NCI-H82 treated with DMSO at 0.1 percent for 48 hours (cell line): ENCODE measurements at regions not wholly inside any gene's neighbourhood (a gene's known extent, or its start where the extent isn't known, plus 50 kb on each side); places are given as distances from the start of the nearest gene placed in this dataset.

ENCODE experiments used
- DNase-seq: peaks from one replicate; lab custom pipeline; 2025; ENCODE audit not compliant: unreplicated experiment; lab: John Stamatoyannopoulos, UW

DNA sequence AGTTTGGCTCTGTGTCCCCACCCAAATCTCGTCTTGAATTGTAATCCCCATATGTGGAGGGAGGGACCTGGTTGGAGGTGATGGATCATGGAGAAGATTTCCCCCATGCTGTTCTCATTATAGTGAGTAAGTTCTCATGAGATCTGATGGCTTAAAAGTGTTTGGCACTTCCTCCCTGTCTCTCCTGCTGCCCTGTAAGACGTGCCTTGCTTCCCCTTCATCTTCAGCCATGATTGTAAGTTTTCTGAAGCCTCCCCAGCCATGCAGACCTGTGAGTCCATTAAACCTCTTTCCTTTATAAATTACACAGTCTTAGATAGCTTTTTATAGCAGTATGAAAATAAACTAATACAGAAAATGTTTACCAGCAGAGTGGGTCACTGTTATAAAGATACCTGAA is 577.6 kb downstream of the UTRN start:
- DNase-seq = no peak

DNA sequence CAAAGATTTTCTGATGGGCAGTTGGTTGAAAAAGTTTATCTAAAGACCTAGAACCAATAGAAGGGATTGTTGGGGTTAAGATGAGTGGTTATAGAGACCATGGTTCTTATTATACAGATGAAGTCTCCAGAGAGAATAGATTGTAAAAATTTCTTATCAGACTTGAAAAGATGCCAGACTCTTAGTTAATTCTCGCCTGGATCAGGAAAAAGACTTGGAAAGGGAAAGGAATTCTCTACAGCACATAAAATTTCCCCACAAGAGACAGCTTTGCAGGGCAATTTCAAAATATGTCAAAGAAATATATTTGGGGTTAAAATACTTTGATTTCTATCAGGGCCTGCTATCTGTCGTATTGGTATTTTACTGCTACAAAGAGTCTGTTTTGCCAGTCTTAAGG is 582.6 kb downstream of the UTRN start:
- no peak for DNase-seq

DNA sequence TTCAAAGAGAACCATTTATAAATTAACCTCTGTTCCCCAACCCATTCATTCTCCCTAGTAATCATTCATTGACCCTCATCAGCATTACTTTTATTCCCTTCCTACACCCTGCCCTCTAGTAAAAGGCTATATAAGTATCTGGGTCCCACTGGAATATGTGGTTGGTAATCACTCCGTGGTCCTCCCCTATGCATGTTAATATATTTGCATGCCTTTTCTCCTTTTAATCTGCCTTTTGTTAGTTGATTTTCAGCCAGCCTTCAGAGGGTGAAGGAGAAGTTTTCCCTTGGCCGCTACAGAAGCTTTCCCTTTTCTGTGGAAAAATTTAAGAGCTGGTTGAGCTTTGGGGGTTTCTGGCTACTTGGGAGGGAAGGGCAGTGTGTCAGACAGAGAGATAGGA is 585.6 kb downstream of the UTRN start:
- DNase-seq = no peak

DNA sequence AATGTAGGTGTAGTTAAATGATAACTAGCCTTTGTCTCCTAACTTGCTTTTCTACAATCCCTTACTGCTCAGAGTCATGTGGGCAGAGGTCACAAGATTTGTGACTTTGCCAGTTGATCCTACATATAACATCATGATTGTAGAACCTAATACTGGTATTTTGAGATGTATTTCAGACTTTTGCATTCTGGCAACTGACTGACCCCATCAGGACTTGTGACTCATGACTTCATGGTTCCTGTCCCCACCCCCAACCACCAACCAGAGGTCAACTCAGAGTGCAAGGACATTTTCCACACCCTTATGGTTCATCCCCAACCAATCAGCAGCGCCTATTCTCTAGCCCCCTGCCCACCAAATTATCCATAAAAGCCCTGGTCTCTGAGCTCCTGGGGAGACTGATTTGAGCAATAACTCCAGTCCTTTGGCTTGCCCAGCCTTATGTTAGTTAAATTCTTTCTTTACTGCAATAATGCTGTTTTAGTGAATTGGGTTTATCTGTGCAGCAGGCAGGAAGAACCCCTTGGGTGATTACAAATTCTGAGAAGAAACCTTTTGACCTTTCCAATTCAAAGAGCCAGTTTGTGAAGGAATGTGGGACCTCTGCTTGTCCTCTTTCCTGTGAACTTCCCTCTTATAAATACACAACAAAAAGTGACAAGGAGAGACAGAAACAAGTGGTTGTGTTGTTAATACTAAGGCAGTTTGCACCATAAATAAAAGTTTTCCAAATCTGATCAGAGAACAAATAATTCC is 588.7 kb downstream of the UTRN start:
- DNase-seq = no peak

DNA sequence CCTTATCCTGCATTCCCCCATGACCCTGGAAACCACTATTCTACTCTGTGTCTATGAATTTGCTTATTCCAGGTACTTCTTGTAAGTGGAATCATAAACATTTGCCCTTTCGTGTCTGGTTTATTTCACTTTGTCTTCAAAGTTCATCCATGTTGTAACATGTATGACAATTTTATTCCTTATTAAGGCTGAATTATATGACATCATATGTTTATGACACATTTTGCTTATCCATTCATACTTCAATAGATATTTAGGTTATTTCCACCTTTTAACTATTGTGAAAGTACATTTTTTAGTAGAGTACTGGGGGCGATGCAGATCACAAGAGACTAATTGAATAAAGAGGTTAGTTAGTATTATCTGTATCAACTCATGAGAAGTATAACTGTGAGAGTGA is 591.6 kb downstream of the UTRN start:
- no peak for DNase-seq

DNA sequence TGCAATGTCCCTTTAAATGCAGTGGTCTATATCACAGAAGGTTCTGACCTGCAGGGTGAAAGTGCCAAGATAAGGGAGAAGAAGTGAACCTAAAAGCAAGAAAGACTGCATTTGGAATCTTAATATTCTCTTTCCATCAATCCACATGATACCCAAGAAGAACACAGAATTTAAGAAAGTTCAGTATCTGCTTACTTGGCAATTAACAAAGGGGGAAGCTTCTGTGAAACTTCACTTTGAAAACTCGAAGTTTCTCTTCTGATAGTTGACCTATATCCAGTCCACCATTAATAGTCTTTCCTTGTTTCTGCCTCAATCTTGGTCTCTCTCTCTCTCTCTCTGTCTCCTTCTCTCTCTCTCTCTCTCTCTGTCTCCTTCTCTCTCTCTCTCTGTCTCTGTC is 592.0 kb downstream of the UTRN start:
- no peak for DNase-seq

DNA sequence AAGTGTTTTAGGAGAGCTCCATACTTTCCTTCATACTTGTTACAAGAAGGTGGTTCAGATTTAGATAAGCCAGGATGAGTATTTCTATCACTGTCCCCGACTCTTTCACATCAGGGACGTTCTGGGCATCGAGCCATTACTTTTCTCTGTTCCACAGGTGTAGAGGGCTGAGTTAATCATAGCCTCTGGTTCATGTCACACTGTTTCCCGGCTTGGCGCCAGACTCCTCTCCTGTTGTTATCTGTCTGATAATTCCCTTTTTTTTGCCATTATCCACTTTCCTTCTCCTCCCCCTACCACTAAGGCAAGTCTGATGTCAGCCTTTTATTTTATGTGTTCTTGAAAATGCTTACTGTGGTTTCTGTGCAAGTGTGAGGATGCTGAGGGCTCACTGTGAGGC is 593.4 kb downstream of the UTRN start:
- no peak for DNase-seq

DNA sequence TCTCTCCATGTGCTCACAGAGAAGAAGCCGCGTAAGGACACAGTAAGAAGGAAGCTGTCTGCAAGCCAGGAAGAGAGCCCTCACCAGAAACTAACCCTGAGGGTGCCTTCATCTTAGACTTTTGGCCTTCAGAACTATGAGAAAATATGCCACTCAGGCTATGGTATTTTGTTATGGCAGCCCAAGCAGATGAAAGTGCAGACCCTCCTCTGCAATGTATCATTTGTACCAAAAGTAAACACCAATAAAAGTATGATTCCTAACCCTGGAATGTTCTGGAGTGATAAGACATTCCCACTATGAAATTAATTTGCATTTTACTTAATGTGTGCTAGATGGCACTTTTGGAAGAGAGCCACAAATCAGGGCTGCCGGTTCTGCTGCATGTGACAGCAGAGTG is 594.3 kb downstream of the UTRN start:
- no peak for DNase-seq

DNA sequence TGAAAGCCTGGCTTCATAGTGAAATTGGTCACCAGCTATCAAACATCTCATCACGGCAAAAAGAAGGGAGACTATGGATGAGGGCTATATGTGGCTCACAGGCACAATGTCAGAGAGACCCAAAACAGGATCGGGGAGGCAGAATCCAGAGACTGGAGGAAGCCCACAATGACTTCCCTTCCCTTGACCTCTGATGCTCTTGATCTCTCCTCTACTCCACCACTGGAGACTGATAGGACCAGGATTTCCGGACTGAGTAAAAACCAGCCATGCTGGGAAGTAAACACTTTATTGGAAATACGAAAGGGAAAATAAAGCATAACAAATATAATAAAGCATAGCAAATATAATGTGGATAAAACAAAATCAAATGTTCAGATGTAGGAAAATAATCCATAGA is 597.3 kb downstream of the UTRN start:
- DNase-seq = no peak

DNA sequence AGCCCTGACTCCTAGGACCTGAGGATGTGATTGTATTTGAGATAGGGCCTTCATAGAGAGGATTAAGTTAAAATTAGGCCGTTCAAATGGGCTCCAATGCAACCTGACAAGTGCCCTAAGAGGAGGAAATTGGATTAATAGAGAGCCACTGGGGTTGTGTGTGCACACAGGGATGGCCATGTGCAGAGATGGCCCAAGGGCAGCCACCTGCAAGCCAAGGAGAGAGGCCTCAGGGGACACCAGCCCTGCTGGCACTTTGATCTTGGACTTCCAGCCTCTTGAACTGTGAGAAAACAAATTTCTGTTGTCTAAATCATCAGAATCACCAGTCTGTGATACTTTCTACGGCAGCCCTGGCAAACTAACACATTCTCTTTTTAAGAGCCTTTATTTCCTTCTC is 598.8 kb downstream of the UTRN start:
- DNase-seq = peak; percentile 12

DNA sequence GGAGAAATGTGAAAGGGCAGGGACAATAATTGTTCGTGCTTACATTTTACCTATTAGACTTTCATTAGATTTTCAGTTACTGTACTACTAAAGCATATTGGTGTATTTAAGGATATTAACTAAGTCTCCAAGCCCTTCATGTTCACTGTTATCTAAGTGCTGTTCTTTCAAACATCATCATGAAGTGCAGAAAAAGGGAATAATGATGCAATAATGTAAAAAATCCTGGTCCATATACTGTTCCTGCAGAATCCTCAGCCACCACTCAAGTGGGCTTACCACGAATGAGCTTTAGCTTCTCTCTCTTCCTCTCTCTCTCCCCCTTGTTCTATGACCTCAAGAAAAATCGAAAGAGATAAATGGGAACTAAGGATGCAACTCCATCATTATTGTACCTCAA is 600.7 kb downstream of the UTRN start:
- DNase-seq = no peak

DNA sequence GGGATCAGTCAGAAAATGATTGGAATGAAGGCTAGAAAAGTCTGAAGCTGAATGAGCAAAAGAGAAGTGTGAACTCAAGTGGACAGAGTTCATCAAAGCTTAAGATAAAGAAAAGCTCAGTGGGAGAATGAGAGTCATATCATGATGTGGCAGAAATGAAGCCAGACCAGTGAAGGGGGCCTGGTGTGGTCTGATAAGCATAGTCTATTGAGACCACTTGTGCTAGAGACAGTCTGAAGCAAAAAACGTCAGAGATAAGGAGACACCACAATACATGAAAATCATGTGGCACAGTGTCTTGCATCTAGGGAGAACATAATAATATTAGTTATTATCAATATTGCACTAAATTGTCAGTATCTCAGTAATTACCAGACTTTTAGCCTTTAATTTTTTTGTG is 601.5 kb downstream of the UTRN start:
- DNase-seq = no peak

DNA sequence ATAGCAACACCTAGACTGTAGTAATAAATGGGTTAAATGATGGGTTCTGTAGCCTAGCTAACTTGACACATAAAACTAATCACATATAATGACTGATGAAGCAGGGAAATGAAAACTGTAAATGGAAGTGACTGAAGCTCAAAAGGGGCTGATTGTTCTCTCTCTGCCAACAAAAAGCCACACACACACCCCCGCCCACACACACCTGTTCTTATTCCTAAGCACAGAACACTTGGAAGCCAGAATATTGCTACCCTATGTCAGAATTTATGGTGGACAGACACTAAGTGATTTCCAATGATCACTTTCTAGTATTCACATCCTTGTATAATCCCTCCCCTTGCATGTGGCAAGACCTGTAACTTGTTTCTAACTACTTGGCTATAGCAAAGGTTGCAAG is 603.5 kb downstream of the UTRN start:
- no peak for DNase-seq

DNA sequence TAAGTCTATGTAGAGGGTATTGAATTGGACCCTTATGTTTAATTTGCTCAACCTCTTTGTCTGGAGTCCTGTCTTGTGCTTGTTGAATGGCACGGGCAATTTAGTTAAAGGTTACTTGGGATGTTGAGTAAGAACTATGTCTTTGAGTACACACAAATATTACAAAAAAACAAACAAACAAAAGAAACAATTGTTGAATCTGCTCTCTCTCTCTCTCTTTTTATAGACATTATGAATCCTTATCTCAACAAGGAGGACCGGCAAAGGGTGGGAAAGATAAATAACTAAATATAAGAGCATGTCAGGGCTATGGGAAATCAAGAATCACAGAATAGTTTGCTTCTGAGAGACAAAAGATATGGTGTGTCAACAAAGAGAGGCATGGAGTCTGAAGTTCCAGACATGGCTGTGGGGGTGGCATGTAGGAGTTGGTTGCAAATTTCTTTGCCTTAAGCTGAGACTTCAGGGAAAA is 608.6 kb downstream of the UTRN start:
- no peak for DNase-seq

DNA sequence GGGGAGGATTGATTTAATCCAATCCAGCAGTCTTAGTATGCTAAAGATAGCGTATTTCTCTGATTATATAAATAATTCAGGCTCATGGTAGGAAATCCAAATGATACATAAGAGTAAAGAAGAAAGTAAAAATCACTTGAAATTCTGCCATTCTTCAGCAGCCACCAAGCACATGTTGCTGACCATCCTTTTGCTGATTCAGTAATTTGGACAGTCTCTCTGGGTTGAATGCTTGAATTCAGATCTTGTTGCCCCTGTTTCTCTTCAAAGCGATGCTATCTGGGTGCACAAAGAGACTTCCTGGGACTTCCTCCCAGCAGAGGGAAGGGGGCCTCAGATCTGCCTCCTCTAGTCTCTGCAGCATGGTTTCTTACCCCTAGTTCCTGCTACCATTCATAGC is 609.1 kb downstream of the UTRN start:
- DNase-seq = no peak

DNA sequence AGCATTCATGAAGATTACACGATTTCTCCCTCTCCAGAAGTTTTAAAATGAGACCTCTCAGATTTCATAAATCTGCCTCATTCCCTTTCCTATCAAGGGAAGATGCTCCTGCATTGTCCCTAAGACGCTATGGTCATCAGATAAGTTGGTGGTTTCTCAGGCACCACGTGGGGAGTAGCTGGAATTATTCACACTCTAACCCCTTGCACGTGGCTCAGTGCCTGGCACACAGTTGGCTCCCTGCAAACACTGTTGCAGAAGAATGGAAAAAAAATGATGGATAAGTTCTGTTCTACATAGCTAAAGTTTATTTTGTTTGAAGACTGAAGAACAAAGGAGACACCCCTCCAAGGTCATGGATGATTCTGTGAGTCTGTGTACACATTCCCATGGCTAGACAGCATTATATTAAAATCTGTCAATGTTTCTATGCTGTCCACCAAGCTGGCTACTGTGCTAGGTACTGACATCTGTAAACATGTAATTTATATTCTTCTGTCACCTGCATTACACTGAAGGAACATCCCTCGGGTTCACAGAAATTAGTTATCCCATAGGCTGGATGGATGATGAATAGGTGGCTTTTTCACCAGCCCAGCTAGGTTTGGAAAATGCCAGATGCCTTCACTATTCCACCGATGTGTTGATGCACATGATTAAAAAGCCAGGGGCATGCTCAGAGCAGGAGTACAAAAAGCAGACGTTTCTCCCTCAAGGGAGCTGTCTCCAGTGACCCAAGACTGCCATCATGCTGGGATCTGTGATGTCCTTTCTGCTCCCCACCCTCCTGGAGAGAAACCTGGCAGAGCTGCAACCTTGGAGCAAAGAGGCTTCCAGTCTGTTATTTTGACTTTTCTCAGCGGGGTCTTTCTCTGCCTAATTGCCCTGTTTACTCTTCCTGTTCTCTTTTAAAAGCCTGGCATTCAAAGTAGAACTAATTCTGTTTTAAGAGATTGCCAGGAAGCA is 610.5 kb downstream of the UTRN start:
- DNase-seq = no peak

DNA sequence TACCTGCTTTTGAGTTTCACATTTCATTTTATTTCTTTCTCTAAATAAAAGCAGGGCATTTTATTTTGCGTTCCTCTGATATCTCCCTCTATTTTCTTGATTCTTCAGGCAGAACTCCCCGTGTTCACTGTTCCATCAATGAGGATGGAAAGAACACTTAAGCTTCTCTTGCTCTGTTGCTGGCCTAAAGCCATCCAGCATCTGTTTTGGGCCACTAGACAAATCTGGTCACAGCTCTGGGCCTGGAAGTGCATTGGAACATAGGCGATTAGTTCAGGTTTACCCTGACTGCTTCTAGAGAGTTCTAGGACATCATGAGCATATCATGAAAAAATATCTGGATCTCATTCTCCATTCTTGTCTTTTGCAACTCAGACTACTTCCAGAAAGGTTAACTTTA is 611.2 kb downstream of the UTRN start:
- DNase-seq = no peak

DNA sequence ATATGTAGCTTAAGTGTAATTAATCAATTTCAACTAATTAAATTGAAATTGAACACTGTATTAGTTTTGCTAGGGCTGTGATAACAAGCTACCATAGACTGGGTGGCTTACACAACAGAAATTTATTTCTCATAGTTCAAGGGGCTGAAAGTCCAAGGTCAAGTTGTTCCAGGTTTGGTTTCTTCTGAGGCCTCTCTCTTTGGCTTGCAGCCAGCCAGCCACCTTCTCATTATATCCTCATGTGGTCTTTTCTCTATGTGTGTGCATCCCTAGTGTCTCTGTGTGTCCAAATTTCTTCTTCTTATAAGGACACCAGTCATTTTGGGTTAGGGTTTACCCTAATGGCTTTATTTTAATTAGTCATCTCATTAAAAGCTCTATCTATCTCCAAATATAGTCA is 611.7 kb downstream of the UTRN start:
- no peak for DNase-seq

DNA sequence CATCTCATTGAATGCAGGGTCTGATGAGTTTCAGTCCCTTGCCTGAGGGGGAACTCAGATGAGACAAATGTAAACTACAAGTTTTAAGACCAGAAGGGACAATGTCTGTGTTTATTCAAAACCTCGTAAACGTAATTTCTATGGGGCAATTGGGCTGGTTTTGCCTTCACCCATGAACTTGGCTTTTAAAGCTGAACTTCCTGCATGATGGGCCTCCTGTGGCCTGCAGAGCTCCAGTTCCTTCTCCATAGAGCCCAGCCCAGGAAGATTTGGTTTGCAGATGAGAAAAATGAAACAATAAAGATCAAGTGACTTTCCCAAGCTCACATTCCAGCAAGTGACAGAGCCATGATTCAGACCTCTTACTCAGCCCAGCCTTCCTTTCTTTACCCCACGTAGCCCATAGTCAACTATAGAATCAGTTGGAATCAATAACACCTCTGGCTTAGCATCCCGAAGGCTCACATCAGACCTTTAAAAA is 612.3 kb downstream of the UTRN start:
- DNase-seq = no peak

DNA sequence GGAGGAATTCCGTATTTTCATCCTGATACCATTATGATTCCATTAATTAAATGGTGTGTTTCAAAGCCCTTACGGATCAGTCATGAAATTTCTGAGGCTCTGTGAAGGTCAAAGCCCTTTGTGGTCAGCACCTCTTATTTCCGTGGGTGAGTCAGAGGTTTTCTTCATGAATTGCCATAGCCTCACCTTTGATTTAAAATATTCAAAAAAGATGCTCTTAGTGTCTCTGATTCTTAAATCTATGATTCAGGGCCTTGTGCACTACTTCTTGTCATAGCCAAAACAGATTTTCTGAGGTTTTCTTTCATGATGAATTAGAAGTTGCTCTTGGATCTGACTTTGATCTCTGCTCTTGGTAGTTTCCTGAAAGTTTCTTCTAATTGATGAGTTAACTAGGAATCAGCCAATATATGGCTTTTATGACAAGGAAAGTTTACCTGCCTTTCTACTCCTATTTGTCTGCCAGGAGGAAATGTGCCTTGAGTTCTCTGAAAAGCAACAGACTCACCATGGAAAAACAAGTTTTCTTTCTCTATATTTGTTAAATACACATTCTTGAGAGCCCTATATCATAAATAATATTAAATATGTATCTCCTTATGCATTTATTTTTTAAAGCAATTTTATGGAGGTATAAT is 613.0 kb downstream of the UTRN start:
- DNase-seq = no peak

DNA sequence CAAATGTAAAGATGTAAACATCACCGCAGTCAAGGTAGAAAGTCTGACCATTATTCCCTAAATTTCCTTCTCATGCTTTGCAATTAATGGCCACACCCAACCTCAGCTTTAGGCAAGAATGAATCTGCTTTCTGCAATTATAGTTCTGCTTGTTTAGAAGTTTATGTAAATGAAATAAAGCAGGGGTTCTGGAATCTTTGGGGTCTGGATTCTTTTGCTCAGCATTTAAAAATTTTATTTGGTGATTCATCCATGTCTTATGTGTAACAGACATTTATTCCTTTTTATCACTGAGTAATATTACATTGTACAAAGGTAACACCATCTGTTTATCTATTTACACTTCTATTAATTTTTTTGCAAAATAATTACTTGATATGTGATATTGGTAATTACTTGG is 613.6 kb downstream of the UTRN start:
- DNase-seq = no peak

DNA sequence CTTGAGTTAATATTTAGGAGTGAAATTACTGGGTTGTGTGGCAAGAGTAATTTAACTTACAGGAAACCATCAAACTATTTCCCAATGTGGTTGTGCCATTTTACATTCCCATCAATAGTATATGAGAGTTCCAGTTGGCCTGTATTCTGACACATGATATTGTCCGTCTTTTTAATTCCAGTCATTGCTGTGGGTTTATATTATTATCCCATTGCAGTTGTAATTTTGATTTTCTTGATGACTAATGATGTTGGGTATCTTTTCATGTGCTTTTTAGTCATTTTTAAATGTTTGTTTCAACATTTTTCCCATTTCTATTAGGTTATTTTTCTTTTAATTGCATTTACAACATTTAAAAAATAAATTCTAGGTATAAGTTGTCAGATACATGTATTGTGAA is 614.0 kb downstream of the UTRN start:
- DNase-seq = no peak
